ENCODE measurements at regions not wholly inside any gene's neighbourhood (a gene's known extent, or its start where the extent isn't known, plus 50 kb on each side); places are given as distances from the start of the nearest gene placed in this dataset.

GRCh38 chr9:120098584-120098983 lies 481.4 kb downstream of the CDK5RAP2 start:
- TF ChIP-seq CTCF (IDR thresholded peaks at IDR 0.05): no peak
- TF ChIP-seq POLR2A (IDR thresholded peaks at IDR 0.05): no peak
- no peak for TF ChIP-seq POLR2AphosphoS5 (IDR thresholded peaks at IDR 0.05; ENCODE audit: insufficient read depth in 1 of 2, low read depth in 1 of 2)
